ENCODE measurements at regions not wholly inside any gene's neighbourhood (a gene's known extent, or its start where the extent isn't known, plus 50 kb on each side); places are given as distances from the start of the nearest gene placed in this dataset.

GRCh38 chr3:64830681-64831080, 142.9 kb upstream of the ADAMTS9 start:
- DNase-seq = no peak

GRCh38 chr3:64829331-64829730, 141.5 kb upstream of the ADAMTS9 start:
- DNase-seq = no peak

GRCh38 chr3:64828276-64828675, 140.5 kb upstream of the ADAMTS9 start:
- DNase-seq = no peak

- DNase-seq = no peak
Measured at GRCh38 chr3:64827431-64827830, 139.6 kb upstream of the ADAMTS9 start.

- no peak for DNase-seq
Measured at GRCh38 chr3:64827019-64827418, 139.2 kb upstream of the ADAMTS9 start.

- no peak for DNase-seq
Measured at GRCh38 chr3:64825404-64826120, 137.8 kb upstream of the ADAMTS9 start.

GRCh38 chr3:64824394-64824909, 136.7 kb upstream of the ADAMTS9 start:
- peak; percentile 2 for DNase-seq

GRCh38 chr3:64818196-64818595, 130.4 kb upstream of the ADAMTS9 start:
- no peak for DNase-seq

GRCh38 chr3:64816355-64816754, 128.6 kb upstream of the ADAMTS9 start:
- DNase-seq = no peak

- DNase-seq = no peak
Measured at GRCh38 chr3:64815789-64816188, 128.0 kb upstream of the ADAMTS9 start.

GRCh38 chr3:64815195-64815631, 127.4 kb upstream of the ADAMTS9 start:
- DNase-seq = no peak

- DNase-seq = no peak
Measured at GRCh38 chr3:64814351-64814750, 126.6 kb upstream of the ADAMTS9 start.

GRCh38 chr3:64813326-64813725, 125.5 kb upstream of the ADAMTS9 start:
- DNase-seq = no peak

- DNase-seq = no peak
Measured at GRCh38 chr3:64809086-64809485, 121.3 kb upstream of the ADAMTS9 start.

GRCh38 chr3:64808061-64808460, 120.3 kb upstream of the ADAMTS9 start:
- DNase-seq = no peak

- no peak for DNase-seq
Measured at GRCh38 chr3:64806668-64807605, 119.1 kb upstream of the ADAMTS9 start.

GRCh38 chr3:64805978-64806377, 118.2 kb upstream of the ADAMTS9 start:
- no peak for DNase-seq

- no peak for DNase-seq
Measured at GRCh38 chr3:64805248-64805647, 117.4 kb upstream of the ADAMTS9 start.

GRCh38 chr3:64803469-64803868, 115.7 kb upstream of the ADAMTS9 start:
- DNase-seq = no peak

- DNase-seq = no peak
Measured at GRCh38 chr3:64802460-64802859, 114.7 kb upstream of the ADAMTS9 start.

GRCh38 chr3:64801856-64802255, 114.1 kb upstream of the ADAMTS9 start:
- DNase-seq = no peak

- DNase-seq = no peak
Measured at GRCh38 chr3:64799606-64800005, 111.8 kb upstream of the ADAMTS9 start.

GRCh38 chr3:64798316-64798715, 110.5 kb upstream of the ADAMTS9 start:
- no peak for DNase-seq

Data from activated CD4-positive, alpha-beta T cell treated with anti-CD3 and anti-CD28 coated beads, Interleukin-2, Interleukin-6, amounts not matched to agents 100 ng/mL and 50 ng/mL, durations not matched to agents 16 hours and 8 hours (primary cell).